Erythroblast (primary cell): ENCODE measurements at regions not wholly inside any gene's neighbourhood (a gene's known extent, or its start where the extent isn't known, plus 50 kb on each side); places are given as distances from the start of the nearest gene placed in this dataset.

ENCODE experiments used
- GATA1 ChIP-seq: IDR thresholded peaks from 2 replicates; pipeline ENCODE4 v1.6.1; 2011; ENCODE audit warnings: low read depth, mild to moderate bottlenecking, control low read depth, low read length, moderate library complexity
- POLR2A ChIP-seq: IDR thresholded peaks from 2 replicates; pipeline ENCODE4 v1.6.1; 2011; ENCODE audit warnings: mild to moderate bottlenecking, low read length

- TF ChIP-seq POLR2A, result no peak
- no peak for TF ChIP-seq GATA1
These were observed 478.1 kb downstream of the PLA2G4A start for GRCh38 chr1:187306710-187307415.
